ENCODE measurements at regions not wholly inside any gene's neighbourhood (a gene's known extent, or its start where the extent isn't known, plus 50 kb on each side); places are given as distances from the start of the nearest gene placed in this dataset.
A peak's percentile ranks its signal among the peaks of the same experiment; 100 is the strongest.
"Not testable (repeated sequence)": the region's sequence is repeated elsewhere in the genome, so short reads cannot be mapped to it uniquely, and the experiment has no call there.

DNA sequence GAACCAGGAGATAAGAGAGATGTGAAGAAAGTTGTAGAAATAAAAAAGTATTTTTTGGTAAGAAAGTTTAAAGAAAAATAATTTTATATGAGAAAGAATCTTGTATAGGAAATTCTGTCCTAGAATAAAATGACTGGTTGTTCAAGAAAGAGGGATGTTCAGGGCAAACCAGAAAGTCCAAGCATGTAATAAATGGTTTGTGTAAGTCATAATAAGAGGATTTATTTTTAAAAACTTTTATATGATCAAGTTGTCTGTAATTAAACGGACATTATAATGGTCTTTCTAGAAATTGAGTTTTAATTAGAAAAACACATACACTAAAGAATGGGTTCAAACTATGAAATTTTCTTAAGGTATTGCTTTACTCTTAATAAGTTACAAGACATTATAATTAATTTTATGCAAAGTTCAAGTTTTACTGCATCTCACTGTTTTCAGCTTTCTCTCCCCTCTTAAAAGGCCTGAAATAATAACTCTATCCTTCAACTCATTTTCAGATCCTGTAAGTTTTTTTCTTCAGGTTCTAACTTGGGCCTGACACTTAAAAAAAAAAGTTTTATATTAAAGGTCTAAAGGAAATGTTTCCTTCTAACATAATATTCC lies 56.1 kb upstream of the ZNF300 start:
- DNase-seq: peak in 1 of 2 experiments; percentile 9

GRCh38 chr5:150960323-150960722 lies 55.5 kb upstream of the ZNF300 start:
- DNase-seq: not testable (repeated sequence)
